IMR-90 (cell line): ENCODE measurements at regions not wholly inside any gene's neighbourhood (a gene's known extent, or its start where the extent isn't known, plus 50 kb on each side); places are given as distances from the start of the nearest gene placed in this dataset.

Experiments
- ATAC-seq: fragments of 200-7000 bp; cut with Tn5 transposase; 2 replicates; pipeline ENCODE4 v1.9.1; 2020; ENCODE audit warnings: low read depth, mild to moderate bottlenecking, moderate library complexity
- BruUV-seq: library from RNA; stranded (reverse); fragments of 400-500 nt; replicated peaks from 2 replicates; lab custom pipeline; 2021; lab: Mats Ljungman, UMichigan
- CTCF ChIA-PET: fragments of 300-600 bp; formaldehyde crosslinking; extraction: SDS; loops from one replicate; lab custom pipeline; 2021; ENCODE audit warnings: antibody characterized with exemption; lab: Yijun Ruan, JAX
- POLR2A ChIA-PET: fragments of 300-600 bp; sonication (Branson Sonifier 250); formaldehyde crosslinking; loops from one replicate; lab custom pipeline; 2022; ENCODE audit warnings: antibody characterized with exemption; ENCODE audit not compliant: unreplicated experiment; lab: Charles Lee
- DNase-seq: peaks from one replicate; pipeline ENCODE4 v3.0.0; 2013
- H2AFZ ChIP-seq: replicated peaks from 2 replicates; pipeline ENCODE3; 2013; ENCODE audit warnings: low read length, mild to moderate bottlenecking; ENCODE audit not compliant: poor library complexity
- H2AK5ac ChIP-seq: 2 replicates; pipeline ENCODE4 v1.6.1; 2013; ENCODE audit warnings: low read depth, low read length, inconsistent platforms
- H2AK9ac ChIP-seq: replicated peaks from 2 replicates; pipeline ENCODE3; 2013; ENCODE audit warnings: mild to moderate bottlenecking, low read depth, low read length, moderate library complexity; ENCODE audit not compliant: poor library complexity
- H2BK120ac ChIP-seq: 2 replicates; pipeline ENCODE4 v1.6.1; 2013; ENCODE audit warnings: low read depth, low read length, inconsistent platforms
- H2BK15ac ChIP-seq: 3 replicates; pipeline ENCODE4 v1.6.1; 2013; ENCODE audit warnings: low read depth, low read length, inconsistent platforms
- H2BK20ac ChIP-seq: 2 replicates; pipeline ENCODE4 v1.6.1; 2013; ENCODE audit warnings: low read depth, mild to moderate bottlenecking, inconsistent platforms, low read length, moderate library complexity
- H2BK5ac ChIP-seq: 2 replicates; pipeline ENCODE4 v1.6.1; 2013; ENCODE audit warnings: mild to moderate bottlenecking, low read depth, low read length, inconsistent platforms; ENCODE audit not compliant: poor library complexity, severe bottlenecking
- H3K14ac ChIP-seq: replicated peaks from 2 replicates; pipeline ENCODE4 v1.6.1; 2013; ENCODE audit warnings: low read depth, low read length, inconsistent platforms
- H3K18ac ChIP-seq: 2 replicates; pipeline ENCODE4 v1.6.1; 2013; ENCODE audit warnings: low read depth, low read length, control low read depth
- H3K23ac ChIP-seq: 2 replicates; pipeline ENCODE4 v1.6.1; 2013; ENCODE audit warnings: low read depth, low read length, inconsistent platforms
- H3K27ac ChIP-seq: 2 replicates; pipeline ENCODE4 v1.5.1; 2013; ENCODE audit warnings: mild to moderate bottlenecking, control low read depth, low read length; ENCODE audit not compliant: insufficient read depth
- H3K27me3 ChIP-seq: 2 replicates; pipeline ENCODE4 v1.6.1; 2013; ENCODE audit warnings: low read length; ENCODE audit not compliant: control insufficient read depth, insufficient read depth
- H3K36me3 ChIP-seq: 2 replicates; pipeline ENCODE4 v1.6.1; 2013; ENCODE audit warnings: low read length, mixed read lengths; ENCODE audit not compliant: control insufficient read depth, insufficient read depth
- H3K4ac ChIP-seq: 2 replicates; pipeline ENCODE4 v1.6.1; 2013; ENCODE audit warnings: low read depth, low read length, inconsistent platforms
- H3K4me1 ChIP-seq: 2 replicates; pipeline ENCODE4 v1.6.1; 2013; ENCODE audit warnings: low read length, mixed read lengths; ENCODE audit not compliant: control insufficient read depth, insufficient read depth
- H3K4me2 ChIP-seq: 2 replicates; pipeline ENCODE4 v1.6.1; 2013; ENCODE audit warnings: low read depth, mild to moderate bottlenecking, control low read depth, low read length, moderate library complexity
- H3K4me3 ChIP-seq: 2 replicates; pipeline ENCODE4 v1.5.1; 2013; ENCODE audit warnings: low read depth, mild to moderate bottlenecking, control low read depth, low read length, moderate library complexity; ENCODE audit not compliant: insufficient read depth
- H3K56ac ChIP-seq: 2 replicates; pipeline ENCODE4 v1.6.1; 2013; ENCODE audit warnings: low read length, inconsistent platforms; ENCODE audit not compliant: insufficient read depth; ENCODE audit errors: extremely low read depth
- H3K79me1 ChIP-seq, 2 experiments: 2 replicates each; pipeline ENCODE4 v1.6.1; 2013; ENCODE audit warnings: low read length in 2 of 2, inconsistent platforms in 1 of 2, low read depth in 1 of 2
- H3K9ac ChIP-seq: 2 replicates; pipeline ENCODE4 v1.6.1; 2013; ENCODE audit warnings: low read depth, low read length, control low read depth
- H3K9me1 ChIP-seq: 2 replicates; pipeline ENCODE4 v1.6.1; 2013; ENCODE audit warnings: low read length, inconsistent platforms; ENCODE audit not compliant: insufficient read depth
- H3K9me3 ChIP-seq: 2 replicates; pipeline ENCODE4 v1.6.1; 2013; ENCODE audit warnings: low read length; ENCODE audit not compliant: control insufficient read depth, insufficient read depth
- H4K20me1 ChIP-seq: 2 replicates; pipeline ENCODE4 v1.6.1; 2013; ENCODE audit warnings: low read length, inconsistent platforms; ENCODE audit not compliant: insufficient read depth
- H4K5ac ChIP-seq: 2 replicates; pipeline ENCODE4 v1.6.1; 2013; ENCODE audit warnings: mild to moderate bottlenecking, low read depth, low read length, control low read depth
- H4K8ac ChIP-seq, 2 experiments: 2 replicates each; pipeline ENCODE4 v1.6.1; 2013; ENCODE audit warnings: low read depth in 2 of 2, low read length in 2 of 2, control low read depth in 1 of 2, inconsistent platforms in 1 of 2
- H4K91ac ChIP-seq: 2 replicates; pipeline ENCODE4 v1.6.1; 2013; ENCODE audit warnings: low read depth, low read length, inconsistent platforms; ENCODE audit not compliant: insufficient read depth
- CHD1 ChIP-seq: IDR thresholded peaks from 2 replicates; pipeline ENCODE4 v1.6.1; 2012; ENCODE audit warnings: low read depth, low read length, improper control_type of control experiment
- CTCF ChIP-seq: conservative IDR thresholded peaks from 2 replicates; pipeline ENCODE4 v1.5.1; 2012; ENCODE audit warnings: mild to moderate bottlenecking, low read depth, low read length, improper control_type of control experiment
- FOS ChIP-seq: fragments of 150-350 bp; IDR thresholded peaks from 2 replicates; pipeline ENCODE4 v1.6.1; 2016; ENCODE audit warnings: low read depth, low read length
- MAFK ChIP-seq: IDR thresholded peaks from 2 replicates; pipeline ENCODE4 v1.6.1; 2012; ENCODE audit warnings: low read depth, low read length, improper control_type of control experiment
- MAZ ChIP-seq: IDR thresholded peaks from 2 replicates; pipeline ENCODE4 v1.6.1; 2012; ENCODE audit warnings: low read depth, mild to moderate bottlenecking, low read length, improper control_type of control experiment, moderate library complexity, borderline replicate concordance
- NFE2L2 ChIP-seq: fragments of 150-350 bp; IDR thresholded peaks from 2 replicates; pipeline ENCODE4 v1.6.1; 2016; ENCODE audit warnings: low read depth, mild to moderate bottlenecking, low read length
- RAD21 ChIP-seq: IDR thresholded peaks from 2 replicates; pipeline ENCODE4 v1.6.1; 2012; ENCODE audit warnings: low read length, improper control_type of control experiment
- SMC3 ChIP-seq: fragments of 150-350 bp; IDR thresholded peaks from 2 replicates; pipeline ENCODE4 v1.6.1; 2016; ENCODE audit warnings: low read depth, mild to moderate bottlenecking, antibody characterized with exemption, low read length, moderate library complexity
- WGBS, 2 experiments: methylation state at CpG; one replicate each; pipeline versions ENCODE4 v1.1.5 to v1.1.7; 2013; ENCODE audit warnings: missing lambda C conversion rate in 2 of 2; ENCODE audit not compliant: insufficient read length in 1 of 2; ENCODE audit errors: extremely low coverage in 2 of 2; 5-methylcytosine and 5-hydroxymethylcytosine counted together
- dilution Hi-C: fragments of 300-500 bp; cut with HindIII; formaldehyde crosslinking; loops from one replicate; pipeline ENCODE4 v1.14.3; 2018; ENCODE audit warnings: low sequenced_read_pairs; ENCODE audit not compliant: unreplicated experiment
- in situ Hi-C: fragments of 300-500 bp; cut with MboI; formaldehyde crosslinking; loops from 3 replicates; pipeline ENCODE4 v1.14.3; 2019; ENCODE audit warnings: low sequenced_read_pairs, inconsistent platforms, mixed read lengths
- intact Hi-C: fragments of 100-400 bp; cut with micrococcal nuclease; formaldehyde crosslinking; loops from 2 replicates; pipeline ENCODE4 v1.10.0; 2022
- TF ChIP-seq, protein P1 (sequence below): fragments of 150-350 bp; IDR thresholded peaks from 2 replicates; pipeline ENCODE4 v1.6.1; 2017; ENCODE audit warnings: mild to moderate bottlenecking, antibody characterized with exemption, low read length, low read depth
- TF ChIP-seq, protein P2 (sequence below): fragments of 150-350 bp; IDR thresholded peaks from 2 replicates; pipeline ENCODE4 v1.6.1; 2016; ENCODE audit warnings: low read depth, mild to moderate bottlenecking, low read length, moderate library complexity, borderline replicate concordance

GRCh38 chr6:93474733-93475179, 55.4 kb upstream of the EPHA7 start:
- ATAC-seq = no peak
- POLR2A ChIA-PET = no interaction called here

More at GRCh38 chr6:93474733-93475179, 55.4 kb upstream of the EPHA7 start:
- no peaks in the 10 kb centered on the region for H3K9me1 ChIP-seq
- no peak overlapping the region for H3K27ac ChIP-seq
- H3K79me1 ChIP-seq = no peaks in the 10 kb centered on the region
- H2AK9ac ChIP-seq = no peak overlapping the region
- no peak overlapping the region for H2BK5ac ChIP-seq
- no peaks in the 10 kb centered on the region for H3K27me3 ChIP-seq
- no peak overlapping the region for H3K4ac ChIP-seq
- H3K14ac ChIP-seq = no peak overlapping the region
- no peaks in the 10 kb centered on the region for H3K4me1 ChIP-seq
- no TSS peak for BruUV-seq
- H3K18ac ChIP-seq = no peak overlapping the region
- no peak overlapping the region for H2BK15ac ChIP-seq
- H3K56ac ChIP-seq = no peak overlapping the region
- dilution Hi-C loops (no loop called here), intact Hi-C loops (no loop called here), in situ Hi-C loops (no loop called here)
- H4K91ac ChIP-seq = no peak overlapping the region
- H2AFZ ChIP-seq = no peak overlapping the region
- H3K9me3 ChIP-seq = no peaks in the 10 kb centered on the region
- H4K5ac ChIP-seq = no peak overlapping the region
- WGBS, 2 experiments = 67% methylated on average over 1 of the region's 5 CpGs; no CpG with 5 or more reads in 1 of the 2 experiments
- H2BK120ac ChIP-seq = no peak overlapping the region
- no peak overlapping the region for H3K9ac ChIP-seq
- no peak for TF ChIP-seq CHD1
- TF ChIP-seq MAZ = no peak
- TF ChIP-seq FOS = no peak
- TF ChIP-seq, protein P1, sequence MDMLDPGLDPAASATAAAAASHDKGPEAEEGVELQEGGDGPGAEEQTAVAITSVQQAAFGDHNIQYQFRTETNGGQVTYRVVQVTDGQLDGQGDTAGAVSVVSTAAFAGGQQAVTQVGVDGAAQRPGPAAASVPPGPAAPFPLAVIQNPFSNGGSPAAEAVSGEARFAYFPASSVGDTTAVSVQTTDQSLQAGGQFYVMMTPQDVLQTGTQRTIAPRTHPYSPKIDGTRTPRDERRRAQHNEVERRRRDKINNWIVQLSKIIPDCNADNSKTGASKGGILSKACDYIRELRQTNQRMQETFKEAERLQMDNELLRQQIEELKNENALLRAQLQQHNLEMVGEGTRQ = no peak
- no peak for TF ChIP-seq CTCF
- no peak for TF ChIP-seq SMC3
- TF ChIP-seq MAFK = no peak
- no peak for TF ChIP-seq NFE2L2
- TF ChIP-seq, protein P2, sequence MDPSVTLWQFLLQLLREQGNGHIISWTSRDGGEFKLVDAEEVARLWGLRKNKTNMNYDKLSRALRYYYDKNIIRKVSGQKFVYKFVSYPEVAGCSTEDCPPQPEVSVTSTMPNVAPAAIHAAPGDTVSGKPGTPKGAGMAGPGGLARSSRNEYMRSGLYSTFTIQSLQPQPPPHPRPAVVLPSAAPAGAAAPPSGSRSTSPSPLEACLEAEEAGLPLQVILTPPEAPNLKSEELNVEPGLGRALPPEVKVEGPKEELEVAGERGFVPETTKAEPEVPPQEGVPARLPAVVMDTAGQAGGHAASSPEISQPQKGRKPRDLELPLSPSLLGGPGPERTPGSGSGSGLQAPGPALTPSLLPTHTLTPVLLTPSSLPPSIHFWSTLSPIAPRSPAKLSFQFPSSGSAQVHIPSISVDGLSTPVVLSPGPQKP = no peak
- no peak for TF ChIP-seq RAD21
- no peaks in the 10 kb centered on the region for H3K36me3 ChIP-seq
- no peak overlapping the region for H3K4me2 ChIP-seq
- no peak overlapping the region for H3K4me3 ChIP-seq
- no peak for DNase-seq
- no peak overlapping the region for H3K23ac ChIP-seq
- no peaks in the 10 kb centered on the region for H4K20me1 ChIP-seq
- CTCF ChIA-PET = no interaction called here
- H2BK20ac ChIP-seq = no peak overlapping the region
- H2AK5ac ChIP-seq = no peak overlapping the region
- no peak overlapping the region for H4K8ac ChIP-seq
